ENCODE measurements at regions not wholly inside any gene's neighbourhood (a gene's known extent, or its start where the extent isn't known, plus 50 kb on each side); places are given as distances from the start of the nearest gene placed in this dataset.

- H3K27me3 ChIP-seq (ENCODE audit: insufficient read depth): no peaks in the 10 kb centered on the region
- no peak overlapping the region for H3K4me3 Mint-ChIP-seq
- no peak overlapping the region for H2AFZ ChIP-seq
- TF ChIP-seq NANOG (IDR thresholded peaks at IDR 0.05; ENCODE audit: borderline replicate concordance) (no peak), EZH2 (IDR thresholded peaks at IDR 0.05; ENCODE audit: low read depth, unreplicated experiment) (no peak), ZNF462 (CRISPR knock-in tag; IDR thresholded peaks at IDR 0.05) (no peak), REST (IDR thresholded peaks at IDR 0.05; ENCODE audit: unreplicated experiment) (no peak), ZNF114 (CRISPR knock-in tag; IDR thresholded peaks at IDR 0.05) (no peak), ETS1 (IDR thresholded peaks at IDR 0.05) (no peak), CREB1 (CRISPR knock-in tag; IDR thresholded peaks at IDR 0.05; ENCODE audit: low read depth) (no peak), JUNB (IDR thresholded peaks at IDR 0.05; ENCODE audit: unreplicated experiment) (no peak), STAT1 (IDR thresholded peaks at IDR 0.05; ENCODE audit: unreplicated experiment) (no peak), ZNF331 (CRISPR knock-in tag; IDR thresholded peaks at IDR 0.05; ENCODE audit: low read depth) (no peak), EZH2phosphoT487 (IDR thresholded peaks at IDR 0.05; ENCODE audit: unreplicated experiment) (no peak), POLR2AphosphoS5 (IDR thresholded peaks at IDR 0.05; ENCODE audit: low read depth) (no peak)
- TF ChIP-seq, protein P1, sequence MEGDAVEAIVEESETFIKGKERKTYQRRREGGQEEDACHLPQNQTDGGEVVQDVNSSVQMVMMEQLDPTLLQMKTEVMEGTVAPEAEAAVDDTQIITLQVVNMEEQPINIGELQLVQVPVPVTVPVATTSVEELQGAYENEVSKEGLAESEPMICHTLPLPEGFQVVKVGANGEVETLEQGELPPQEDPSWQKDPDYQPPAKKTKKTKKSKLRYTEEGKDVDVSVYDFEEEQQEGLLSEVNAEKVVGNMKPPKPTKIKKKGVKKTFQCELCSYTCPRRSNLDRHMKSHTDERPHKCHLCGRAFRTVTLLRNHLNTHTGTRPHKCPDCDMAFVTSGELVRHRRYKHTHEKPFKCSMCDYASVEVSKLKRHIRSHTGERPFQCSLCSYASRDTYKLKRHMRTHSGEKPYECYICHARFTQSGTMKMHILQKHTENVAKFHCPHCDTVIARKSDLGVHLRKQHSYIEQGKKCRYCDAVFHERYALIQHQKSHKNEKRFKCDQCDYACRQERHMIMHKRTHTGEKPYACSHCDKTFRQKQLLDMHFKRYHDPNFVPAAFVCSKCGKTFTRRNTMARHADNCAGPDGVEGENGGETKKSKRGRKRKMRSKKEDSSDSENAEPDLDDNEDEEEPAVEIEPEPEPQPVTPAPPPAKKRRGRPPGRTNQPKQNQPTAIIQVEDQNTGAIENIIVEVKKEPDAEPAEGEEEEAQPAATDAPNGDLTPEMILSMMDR (conservative IDR thresholded peaks at IDR 0.05; ENCODE audit: low read depth in 2 of 2): no peak
- H3K9me3 Mint-ChIP-seq: no peaks in the 10 kb centered on the region
- H3K4me1 ChIP-seq (ENCODE audit: insufficient read depth): no peaks in the 10 kb centered on the region
- H3K27ac Mint-ChIP-seq: no peak overlapping the region
- ATAC-seq: no peak
- no peak overlapping the region for H3K4me2 ChIP-seq
- H3K36me3 Mint-ChIP-seq (ENCODE audit: low read depth): no peaks in the 10 kb centered on the region
- no peak overlapping the region for H3K27ac ChIP-seq (ENCODE audit: low read depth)
- H3K4me3 ChIP-seq: no peak overlapping the region
- H3K9me2 ChIP-seq (ENCODE audit: insufficient read depth): no peaks in the 10 kb centered on the region
- DNase-seq (ENCODE audit: low spot score): no peak
- no peaks in the 10 kb centered on the region for H3F3A ChIP-seq (replicated peaks; ENCODE audit: low read depth)
- H3K4me1 Mint-ChIP-seq: peaks cover 5% of the 10 kb centered on the region; the same call in 1 of the 3 replicates
- peaks cover 9% of the 10 kb centered on the region for H3K27me3 Mint-ChIP-seq (ENCODE audit: insufficient read depth, low read depth, poor library complexity)
- H3K36me3 ChIP-seq (ENCODE audit: insufficient read depth): no peaks in the 10 kb centered on the region
- no peaks in the 10 kb centered on the region for H3K79me2 ChIP-seq (replicated peaks; ENCODE audit: insufficient read depth)
- no peaks in the 10 kb centered on the region for H4K20me1 ChIP-seq (replicated peaks; ENCODE audit: insufficient read depth)
Measured at GRCh38 chr14:71229875-71230274, 322.6 kb downstream of the PCNX1 start.

Measured in GM23338 (cell line).